ENCODE measurements at regions not wholly inside any gene's neighbourhood (a gene's known extent, or its start where the extent isn't known, plus 50 kb on each side); places are given as distances from the start of the nearest gene placed in this dataset.

- no peaks in the 10 kb centered on the region for H3K9me3 ChIP-seq (ENCODE audit: control insufficient read depth, insufficient read depth, low read depth, low read length)
- H3K36me3 ChIP-seq (ENCODE audit: control insufficient read depth, insufficient read depth, low read length): no peaks in the 10 kb centered on the region
- TF ChIP-seq CTCF (IDR thresholded peaks at IDR 0.05) (no peak), POLR2AphosphoS5 (IDR thresholded peaks at IDR 0.05; ENCODE audit: low read depth, low read length) (no peak), TCF7L2 (IDR thresholded peaks at IDR 0.05; ENCODE audit: low read depth, low read length) (no peak), REST (IDR thresholded peaks at IDR 0.05; ENCODE audit: insufficient read depth in 1 of 2, low read depth in 2 of 2, low read length in 1 of 2) (no peak), SIN3A (IDR thresholded peaks at IDR 0.05; ENCODE audit: borderline replicate concordance, insufficient read depth, low read depth, low read length) (no peak)
- no peaks in the 10 kb centered on the region for H3K27me3 ChIP-seq (ENCODE audit: control insufficient read depth, insufficient read depth, low read length)
- no peak overlapping the region for H3K27ac ChIP-seq (ENCODE audit: low read length)
- no peak for DNase-seq (ENCODE audit: low read depth, low spot score)
- BruUV-seq (replicated peaks): no TSS peak
- in situ Hi-C loops (cut with HindIII; ENCODE audit: low pct_unique_long_range_greater_than_20kb, low sequenced_read_pairs) (no loop called here), intact Hi-C loops (cut with micrococcal nuclease; ENCODE audit: unreplicated experiment) (no loop called here)
- ChIA-PET CTCF (no interaction called here), POLR2A (no interaction called here)
- no peak overlapping the region for H3K4me3 ChIP-seq (ENCODE audit: low read depth in 2 of 2, low read length in 2 of 2)
- no peaks in the 10 kb centered on the region for H3K4me1 ChIP-seq (ENCODE audit: control insufficient read depth, insufficient read depth, low read length)
- no peak for ATAC-seq
Measured at GRCh38 chr11:114811971-114812370, 133.6 kb downstream of the NXPE2 start.

GRCh38 chr11:114812733-114813132 lies 134.4 kb downstream of the NXPE2 start:
- Histone ChIP-seq H3K4me3 (ENCODE audit: low read depth in 2 of 2, low read length in 2 of 2) (no peak overlapping the region), H3K27ac (ENCODE audit: low read length) (no peak overlapping the region), H3K4me1 (ENCODE audit: control insufficient read depth, insufficient read depth, low read length) (no peaks in the 10 kb centered on the region), H3K9me3 (ENCODE audit: control insufficient read depth, insufficient read depth, low read depth, low read length) (no peaks in the 10 kb centered on the region), H3K27me3 (ENCODE audit: control insufficient read depth, insufficient read depth, low read length) (no peaks in the 10 kb centered on the region), H3K36me3 (ENCODE audit: control insufficient read depth, insufficient read depth, low read length) (no peaks in the 10 kb centered on the region)
- DNase-seq (ENCODE audit: low read depth, low spot score): no peak
- BruUV-seq (replicated peaks): no TSS peak
- in situ Hi-C loops (cut with HindIII; ENCODE audit: low pct_unique_long_range_greater_than_20kb, low sequenced_read_pairs) (no loop called here), intact Hi-C loops (cut with micrococcal nuclease; ENCODE audit: unreplicated experiment) (no loop called here)
- ChIA-PET POLR2A (no interaction called here), CTCF (no interaction called here)
- no peak for TF ChIP-seq CTCF (IDR thresholded peaks at IDR 0.05)
- no peak for TF ChIP-seq SIN3A (IDR thresholded peaks at IDR 0.05; ENCODE audit: borderline replicate concordance, insufficient read depth, low read depth, low read length)
- no peak for TF ChIP-seq REST (IDR thresholded peaks at IDR 0.05; ENCODE audit: insufficient read depth in 1 of 2, low read depth in 2 of 2, low read length in 1 of 2)
- no peak for TF ChIP-seq POLR2AphosphoS5 (IDR thresholded peaks at IDR 0.05; ENCODE audit: low read depth, low read length)
- TF ChIP-seq TCF7L2 (IDR thresholded peaks at IDR 0.05; ENCODE audit: low read depth, low read length): no peak
- ATAC-seq: no peak

All from Panc1 (cell line).